AG04449 (cell line): ENCODE measurements at regions not wholly inside any gene's neighbourhood (a gene's known extent, or its start where the extent isn't known, plus 50 kb on each side); places are given as distances from the start of the nearest gene placed in this dataset.

Source experiments
- CTCF ChIA-PET: fragments of 350-600 bp; formaldehyde crosslinking; extraction: SDS; loops from one replicate; lab custom pipeline; 2021; ENCODE audit warnings: antibody characterized with exemption; lab: Yijun Ruan, JAX
- POLR2A ChIA-PET: fragments of 400-600, 350-600 bp; formaldehyde crosslinking; extraction: SDS; loops from one replicate; lab custom pipeline; 2020; ENCODE audit warnings: antibody characterized with exemption, inconsistent platforms; lab: Yijun Ruan, JAX
- DNase-seq: peaks from one replicate; pipeline ENCODE4 v3.0.0-alpha.2; 2010; ENCODE audit warnings: low read depth, low spot score
- H3K4me3 ChIP-seq: 2 replicates; pipeline ENCODE4 v1.5.1; 2011; ENCODE audit warnings: low read depth, mild to moderate bottlenecking, control low read depth, low read length
- TF ChIP-seq, protein P1 (sequence below): IDR thresholded peaks from one replicate; pipeline ENCODE4 v1.5.1; 2011; ENCODE audit warnings: mild to moderate bottlenecking, moderate library complexity, low read length, control low read depth, inconsistent platforms; ENCODE audit not compliant: insufficient read depth; ENCODE audit errors: missing control alignments

DNA sequence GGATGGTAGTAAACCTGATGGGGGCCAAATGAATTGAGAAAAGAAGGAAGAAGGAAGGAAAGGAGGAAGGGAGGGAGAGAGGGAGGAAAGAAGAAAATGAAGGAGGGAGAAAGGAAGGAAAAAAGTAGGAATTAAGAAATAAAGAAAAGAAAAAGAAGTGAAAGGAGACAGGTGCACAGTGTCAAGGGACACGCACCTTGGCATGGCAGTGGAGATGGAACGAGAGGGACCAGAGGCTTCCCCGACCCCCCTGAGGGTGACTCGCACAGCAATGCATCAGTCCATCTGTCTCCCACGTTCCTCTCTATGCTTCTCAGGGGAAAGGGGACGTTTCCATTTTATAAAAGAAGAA, 199.6 kb downstream of the CXCL12 start:
- ChIA-PET CTCF (no interaction called here), POLR2A (no interaction called here)
- H3K4me3 ChIP-seq: no peak overlapping the region
- TF ChIP-seq, protein P1, sequence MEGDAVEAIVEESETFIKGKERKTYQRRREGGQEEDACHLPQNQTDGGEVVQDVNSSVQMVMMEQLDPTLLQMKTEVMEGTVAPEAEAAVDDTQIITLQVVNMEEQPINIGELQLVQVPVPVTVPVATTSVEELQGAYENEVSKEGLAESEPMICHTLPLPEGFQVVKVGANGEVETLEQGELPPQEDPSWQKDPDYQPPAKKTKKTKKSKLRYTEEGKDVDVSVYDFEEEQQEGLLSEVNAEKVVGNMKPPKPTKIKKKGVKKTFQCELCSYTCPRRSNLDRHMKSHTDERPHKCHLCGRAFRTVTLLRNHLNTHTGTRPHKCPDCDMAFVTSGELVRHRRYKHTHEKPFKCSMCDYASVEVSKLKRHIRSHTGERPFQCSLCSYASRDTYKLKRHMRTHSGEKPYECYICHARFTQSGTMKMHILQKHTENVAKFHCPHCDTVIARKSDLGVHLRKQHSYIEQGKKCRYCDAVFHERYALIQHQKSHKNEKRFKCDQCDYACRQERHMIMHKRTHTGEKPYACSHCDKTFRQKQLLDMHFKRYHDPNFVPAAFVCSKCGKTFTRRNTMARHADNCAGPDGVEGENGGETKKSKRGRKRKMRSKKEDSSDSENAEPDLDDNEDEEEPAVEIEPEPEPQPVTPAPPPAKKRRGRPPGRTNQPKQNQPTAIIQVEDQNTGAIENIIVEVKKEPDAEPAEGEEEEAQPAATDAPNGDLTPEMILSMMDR: no peak
- DNase-seq: no peak

DNA sequence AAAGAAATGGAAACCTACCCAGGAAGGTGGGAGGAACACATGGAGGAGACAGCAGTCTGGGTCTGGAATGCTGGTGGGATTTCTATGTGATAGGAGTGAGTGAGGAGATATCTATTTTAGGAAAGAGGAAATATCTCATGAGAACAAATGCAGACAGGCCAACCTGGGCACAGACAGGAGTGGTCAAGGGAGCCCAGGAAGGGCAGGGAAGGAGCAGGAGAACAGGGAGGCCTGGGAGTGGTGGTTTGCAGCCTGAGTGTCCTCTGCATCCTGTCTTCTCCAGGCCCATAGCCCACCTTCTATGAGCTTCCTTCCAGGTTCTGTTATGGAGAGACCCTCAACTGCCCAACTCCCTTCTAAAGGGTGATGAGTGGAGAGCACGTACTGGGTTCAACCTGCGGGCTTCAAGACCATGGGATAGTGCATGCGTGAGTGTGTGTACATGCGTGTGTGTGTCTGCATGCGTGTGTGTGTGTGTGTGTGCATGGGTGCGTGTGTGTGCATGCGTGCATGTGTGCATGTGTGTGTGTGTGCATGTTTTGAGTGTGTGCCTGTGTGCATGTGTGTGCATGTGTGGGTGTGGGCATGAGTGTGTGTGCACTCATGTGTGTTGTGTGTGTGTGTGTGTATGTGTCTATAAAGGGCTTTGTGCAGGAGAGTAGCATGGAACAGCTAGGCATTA, 200.1 kb downstream of the CXCL12 start:
- no peak overlapping the region for H3K4me3 ChIP-seq
- TF ChIP-seq, protein P1: no peak
- CTCF ChIA-PET: no interaction called here
- DNase-seq: no peak
- POLR2A ChIA-PET: no interaction called here

DNA sequence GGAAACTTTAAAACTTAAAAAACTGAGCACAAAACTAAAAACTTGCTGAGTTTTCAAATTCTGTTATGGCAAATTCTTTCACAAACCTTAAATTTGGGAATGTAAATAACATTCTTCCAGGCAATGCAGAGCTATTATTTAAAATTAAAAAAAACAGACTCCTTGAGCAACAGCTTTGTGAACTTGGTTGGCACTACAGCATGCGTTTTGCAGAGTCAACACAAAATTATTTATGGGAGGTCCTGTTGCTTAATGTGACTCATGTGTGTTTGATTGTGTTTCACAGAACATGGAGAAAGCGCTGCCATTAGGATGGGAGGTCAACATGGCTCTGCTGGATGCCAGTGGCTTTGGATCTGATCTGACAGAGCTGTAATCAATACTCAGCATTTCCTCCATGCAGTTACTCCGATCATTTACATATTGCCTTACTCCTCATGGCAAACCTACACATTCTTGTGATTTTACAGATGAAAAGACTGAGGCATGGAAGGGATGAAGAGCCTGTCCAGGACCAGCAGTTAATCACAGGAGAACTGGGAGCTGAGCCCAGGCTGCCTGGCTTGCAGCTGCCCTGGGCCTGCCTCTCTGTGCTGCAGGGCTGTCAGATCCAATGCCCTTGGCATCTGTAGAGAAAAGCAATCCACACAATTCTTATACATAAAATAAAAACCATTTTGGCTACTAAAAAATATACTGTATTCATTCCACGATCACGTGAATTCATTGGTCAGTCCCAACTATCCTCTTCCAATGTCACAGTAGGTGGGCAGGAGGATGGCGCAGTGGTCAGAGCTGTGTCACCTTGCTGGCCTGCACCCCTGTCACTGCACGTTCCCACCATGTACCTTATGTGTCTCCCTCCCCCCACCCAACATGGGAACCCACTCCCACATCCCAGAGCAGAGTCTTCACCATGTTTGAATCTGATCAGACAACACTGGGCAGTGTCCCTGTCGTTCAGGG, 200.9 kb downstream of the CXCL12 start:
- ChIA-PET CTCF (no interaction called here), POLR2A (no interaction called here)
- TF ChIP-seq, protein P1: no peak
- no peak for DNase-seq
- H3K4me3 ChIP-seq: no peak overlapping the region

DNA sequence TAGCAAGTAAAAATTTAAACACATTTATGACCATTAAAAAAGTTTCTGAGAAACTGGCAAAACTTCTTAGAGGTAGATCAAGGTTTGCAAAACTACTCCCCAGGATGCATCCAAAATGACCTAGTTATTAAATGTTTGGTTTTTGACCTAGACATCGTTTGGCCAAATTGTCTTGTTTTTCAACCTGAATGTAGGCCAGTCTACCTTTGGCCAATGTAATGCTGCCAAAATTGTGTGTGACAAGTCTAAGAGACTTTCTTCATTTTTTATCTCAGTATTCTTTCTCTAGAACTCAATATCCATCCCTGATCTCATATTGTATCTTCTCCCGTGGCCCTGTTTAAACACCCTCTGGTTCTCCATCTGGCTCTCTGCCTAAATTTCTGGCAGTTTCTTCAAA, 202.0 kb downstream of the CXCL12 start:
- no peak for DNase-seq
- no peak overlapping the region for H3K4me3 ChIP-seq
- TF ChIP-seq, protein P1: no peak
- CTCF ChIA-PET: no interaction called here
- POLR2A ChIA-PET: no interaction called here

DNA sequence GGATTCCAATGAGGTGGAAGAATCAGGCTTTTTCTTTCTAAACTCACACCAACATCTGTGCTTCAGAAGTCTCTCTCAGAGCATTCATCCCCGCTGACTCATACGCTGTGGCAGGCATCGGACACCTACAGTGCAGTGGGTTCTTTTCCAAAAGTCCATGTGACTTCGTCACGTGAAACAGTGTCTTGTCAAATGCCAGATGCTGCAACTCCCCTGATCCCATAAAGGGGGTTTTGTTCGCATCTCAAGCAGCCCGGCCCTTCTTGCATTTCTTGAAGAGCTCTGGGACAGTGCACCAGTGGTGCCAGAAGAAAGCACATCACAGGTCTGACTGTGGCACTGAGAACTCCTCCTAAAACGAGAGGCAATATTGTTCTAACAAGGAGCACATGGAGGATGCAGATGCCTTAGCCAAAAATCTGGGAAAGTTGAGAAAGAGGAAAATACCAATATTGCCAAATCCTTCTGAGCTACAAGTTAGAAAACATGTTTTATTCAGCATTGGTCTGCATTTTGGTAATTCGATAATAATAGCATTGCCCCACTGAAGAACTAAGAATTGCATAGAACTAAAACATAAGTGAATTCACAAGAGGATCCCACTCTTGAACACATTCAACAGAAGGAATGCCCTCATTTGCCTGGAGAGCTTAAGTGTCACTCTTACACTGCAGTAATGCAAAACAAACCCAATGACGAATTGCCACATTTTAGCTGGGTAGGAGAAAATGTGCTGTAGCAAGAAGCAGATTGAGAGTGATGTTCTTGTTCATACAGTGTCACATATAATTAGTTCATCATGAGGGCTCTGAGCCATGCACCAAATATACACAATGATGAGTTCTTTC, 204.4 kb downstream of the CXCL12 start:
- TF ChIP-seq, protein P1: no peak
- POLR2A ChIA-PET: no interaction called here
- CTCF ChIA-PET: interaction anchor here (1.0 to 1.1 kb wide), 2 partner anchors 120 to 361 kb away, joined by 3 read pairs; no protein-coding TSS in a partner anchor
- peak; percentile 73 for DNase-seq
- H3K4me3 ChIP-seq: no peak overlapping the region
